Suprapubic skin (tissue), 4 donors: ENCODE measurements at regions not wholly inside any gene's neighbourhood (a gene's known extent, or its start where the extent isn't known, plus 50 kb on each side); places are given as distances from the start of the nearest gene placed in this dataset.
"Not testable (repeated sequence)": the region's sequence is repeated elsewhere in the genome, so short reads cannot be mapped to it uniquely, and the experiment has no call there.

Experiments
- DNase-seq, 2 donors: peaks; one replicate each; pipeline ENCODE4 v3.0.0-alpha.2; 2019; ENCODE audit warnings: low spot score in 2 of 2
- H3K27ac ChIP-seq: fragments of 200-600 bp; sonication (generic); one replicate; pipeline ENCODE4 v1.5.1; 2019
- H3K27me3 ChIP-seq: fragments of 200-600 bp; sonication (generic); one replicate; pipeline ENCODE4 v1.5.1; 2019
- H3K36me3 ChIP-seq: fragments of 200-600 bp; sonication (generic); one replicate; pipeline ENCODE4 v1.5.1; 2019
- H3K4me1 ChIP-seq: fragments of 200-600 bp; sonication (generic); one replicate; pipeline ENCODE4 v1.5.1; 2019
- H3K4me3 ChIP-seq: fragments of 200-600 bp; sonication (generic); one replicate; pipeline ENCODE4 v1.5.1; 2019; ENCODE audit warnings: mild to moderate bottlenecking
- H3K9me3 ChIP-seq: fragments of 200-600 bp; sonication (generic); one replicate; pipeline ENCODE4 v1.5.1; 2019
- CTCF ChIP-seq, 2 donors: fragments of 200-600 bp in 1 of 2; fragments of 450-650 bp in 1 of 2; sonication (generic) in 1 of 2; IDR thresholded peaks; one replicate each; pipeline ENCODE4 v1.5.1; 2016 to 2019; ENCODE audit warnings: antibody characterized with exemption in 2 of 2, mild to moderate bottlenecking in 1 of 2, moderate library complexity in 1 of 2
- EP300 ChIP-seq: sonication (generic); formaldehyde crosslinking; IDR thresholded peaks from one replicate; pipeline ENCODE4 v1.6.1; 2017; ENCODE audit warnings: antibody characterized with exemption
- POLR2A ChIP-seq, 2 donors: fragments of 450-650 bp; IDR thresholded peaks; one replicate each; pipeline ENCODE4 v1.6.1; 2017; ENCODE audit warnings: antibody characterized with exemption in 2 of 2, mild to moderate bottlenecking in 2 of 2, moderate library complexity in 2 of 2
- POLR2AphosphoS5 ChIP-seq, 3 donors: sonication (generic); formaldehyde crosslinking; IDR thresholded peaks; one replicate each; pipeline ENCODE4 v1.6.1; 2017; ENCODE audit warnings: antibody characterized with exemption in 3 of 3
- WGBS: methylation state at CpG from one replicate; pipeline ENCODE4 v1.1.5; 2018; 5-methylcytosine and 5-hydroxymethylcytosine counted together

- DNase-seq = no peak
- no peak for TF ChIP-seq EP300
- no peak for TF ChIP-seq CTCF (IDR thresholded peaks at IDR 0.05)
- no peak for TF ChIP-seq POLR2AphosphoS5 (IDR thresholded peaks at IDR 0.05)
- TF ChIP-seq POLR2A (IDR thresholded peaks at IDR 0.05) = no peak
- Histone ChIP-seq H3K9me3 (no peaks in the 10 kb centered on the region), H3K36me3 (no peaks in the 10 kb centered on the region), H3K27ac (no peak overlapping the region), H3K4me1 (no peaks in the 10 kb centered on the region), H3K27me3 (no peaks in the 10 kb centered on the region), H3K4me3 (no peak overlapping the region)
- 59% methylated on average over 2 of the region's 2 CpGs for WGBS
These were observed 78.7 kb upstream of the MSH6 start for GRCh38 chr2:47704287-47704686.

GRCh38 chr2:47699533-47700215 lies 83.3 kb upstream of the MSH6 start:
- WGBS = 94% methylated on average over 1 of the region's 1 CpG
- TF ChIP-seq EP300 (no peak), POLR2A (IDR thresholded peaks at IDR 0.05) (no peak), CTCF (IDR thresholded peaks at IDR 0.05) (no peak), POLR2AphosphoS5 (IDR thresholded peaks at IDR 0.05) (no peak)
- no peaks in the 10 kb centered on the region for H3K27me3 ChIP-seq
- no peak overlapping the region for H3K4me3 ChIP-seq
- H3K9me3 ChIP-seq = no peaks in the 10 kb centered on the region
- H3K4me1 ChIP-seq = no peaks in the 10 kb centered on the region
- H3K36me3 ChIP-seq = no peaks in the 10 kb centered on the region
- H3K27ac ChIP-seq = no peak overlapping the region
- DNase-seq = no peak

- not testable (repeated sequence) for H3K36me3 ChIP-seq, DNase-seq, H3K27ac ChIP-seq, H3K4me1 ChIP-seq, H3K4me3 ChIP-seq, H3K27me3 ChIP-seq, H3K9me3 ChIP-seq
- WGBS = 51% methylated on average over 4 of the region's 4 CpGs
These were observed 84.4 kb upstream of the MSH6 start for GRCh38 chr2:47698436-47698972.

- H3K27ac ChIP-seq, H3K4me1 ChIP-seq, H3K4me3 ChIP-seq, H3K27me3 ChIP-seq, DNase-seq, H3K36me3 ChIP-seq, H3K9me3 ChIP-seq: not testable (repeated sequence)
- WGBS = 76% methylated on average over 14 of the region's 14 CpGs
These were observed 85.1 kb upstream of the MSH6 start for GRCh38 chr2:47697681-47698435.

GRCh38 chr2:47697000-47697601 lies 85.8 kb upstream of the MSH6 start:
- Histone ChIP-seq H3K27ac (no peak overlapping the region), H3K27me3 (no peaks in the 10 kb centered on the region), H3K36me3 (no peaks in the 10 kb centered on the region), H3K9me3 (no peaks in the 10 kb centered on the region), H3K4me3 (no peak overlapping the region), H3K4me1 (no peaks in the 10 kb centered on the region)
- TF ChIP-seq CTCF (IDR thresholded peaks at IDR 0.05) (no peak), POLR2A (IDR thresholded peaks at IDR 0.05) (no peak), POLR2AphosphoS5 (IDR thresholded peaks at IDR 0.05) (no peak), EP300 (no peak)
- no peak for DNase-seq
- WGBS = 88% methylated on average over 12 of the region's 12 CpGs

- WGBS = 69% methylated on average over 1 of the region's 1 CpG
- no peak for DNase-seq
- H3K36me3 ChIP-seq = no peaks in the 10 kb centered on the region
- no peaks in the 10 kb centered on the region for H3K4me1 ChIP-seq
- H3K27me3 ChIP-seq = no peaks in the 10 kb centered on the region
- no peak overlapping the region for H3K4me3 ChIP-seq
- H3K27ac ChIP-seq = no peak overlapping the region
- no peaks in the 10 kb centered on the region for H3K9me3 ChIP-seq
- TF ChIP-seq CTCF (IDR thresholded peaks at IDR 0.05) = no peak
These were observed 86.5 kb upstream of the MSH6 start for GRCh38 chr2:47696478-47696831.
